ENCODE measurements at regions not wholly inside any gene's neighbourhood (a gene's known extent, or its start where the extent isn't known, plus 50 kb on each side); places are given as distances from the start of the nearest gene placed in this dataset.
A peak's percentile ranks its signal among the peaks of the same experiment; 100 is the strongest.
"Not testable (repeated sequence)": the region's sequence is repeated elsewhere in the genome, so short reads cannot be mapped to it uniquely, and the experiment has no call there.

DNA sequence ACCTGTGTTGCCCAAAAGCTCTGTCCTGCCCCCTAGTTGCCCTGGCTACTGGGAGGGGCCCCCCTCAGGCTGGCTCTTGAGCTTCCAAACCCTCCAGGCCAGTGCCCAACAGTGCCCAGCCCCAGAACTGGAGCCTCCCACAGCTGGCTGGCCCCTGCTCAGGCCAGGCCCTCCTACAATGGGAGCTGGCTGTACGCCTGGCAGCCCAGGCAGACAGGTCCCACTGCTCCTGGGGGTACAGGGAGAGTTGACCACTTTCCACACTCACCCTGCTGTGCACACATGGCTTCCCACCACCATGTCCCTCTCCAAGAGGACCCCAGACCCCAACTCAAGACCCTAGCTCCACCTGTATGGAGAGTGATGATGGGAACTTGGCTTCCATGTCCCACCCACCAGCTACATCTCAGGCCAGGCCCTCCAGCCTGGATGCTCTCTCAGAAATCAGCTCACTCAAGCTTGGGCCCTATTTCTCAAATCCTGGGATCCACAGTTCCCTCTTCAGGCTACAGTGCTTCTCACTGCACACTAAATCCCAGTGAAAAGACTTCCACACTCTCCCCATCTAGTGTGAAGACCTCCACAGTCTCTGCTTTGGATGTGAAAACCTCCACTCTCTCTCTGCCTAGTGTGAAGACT is 92.6 kb downstream of the OAT start:
- DNase-seq, result peak in 5 of 42 donors; percentile 4 to 20 (median 6)
- intact Hi-C loops (cut with DNase I), result no loop called here

DNA sequence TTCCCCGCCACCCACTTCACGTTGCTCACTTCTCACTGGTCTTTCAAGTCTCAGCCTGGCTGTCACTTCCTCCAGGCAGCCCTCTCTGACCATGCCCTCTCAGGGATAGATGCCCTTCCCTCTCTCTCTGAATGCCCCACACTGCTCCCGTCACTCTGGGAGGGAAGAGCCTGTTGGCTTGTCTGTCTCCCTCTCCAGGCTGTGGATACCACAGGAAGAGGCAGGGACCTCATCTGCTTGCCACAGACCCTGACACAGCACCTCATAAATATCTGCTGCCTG is 93.1 kb downstream of the OAT start:
- DNase-seq, result peak in 3 of 42 donors; percentile 2 to 3 (median 3)
- intact Hi-C loops (cut with DNase I), result no loop called here

DNA sequence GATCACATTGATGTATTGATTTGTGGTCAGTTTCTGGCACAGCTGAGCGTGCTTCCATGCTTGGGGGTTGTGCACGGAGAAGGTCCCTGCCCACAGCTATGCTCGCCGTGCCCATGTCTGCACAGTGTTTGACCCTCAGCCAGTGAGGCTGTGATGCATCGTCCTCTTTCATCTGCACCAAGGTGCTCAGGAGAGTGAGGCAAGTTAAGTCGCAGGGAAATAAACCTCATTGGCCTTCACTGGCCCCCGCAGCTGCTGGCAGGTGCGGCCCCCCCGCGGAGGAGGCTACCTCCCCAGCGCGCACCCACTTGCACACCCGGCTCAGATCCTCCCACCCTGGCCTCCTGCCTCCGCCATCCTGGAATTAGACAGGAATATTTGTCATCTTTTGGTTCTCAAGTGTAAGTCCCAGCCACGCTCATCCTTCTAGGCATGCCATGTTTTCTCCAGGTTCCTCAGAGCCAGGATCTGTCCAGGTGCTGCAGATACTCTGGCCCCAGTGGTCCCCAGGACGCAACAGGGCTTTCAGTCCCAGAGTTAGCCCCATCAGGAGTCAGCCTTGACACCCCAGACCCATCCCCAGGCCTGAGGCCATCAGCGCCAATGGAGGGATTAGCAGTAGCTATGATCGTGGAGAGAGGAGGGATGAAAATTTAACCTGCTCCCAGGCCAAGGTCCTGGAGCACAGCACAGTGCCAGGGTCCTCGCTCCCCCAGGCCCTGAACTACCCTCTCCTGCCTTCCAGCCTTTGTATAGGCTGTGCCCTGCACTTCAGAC is 93.7 kb downstream of the OAT start:
- intact Hi-C loops (cut with DNase I), result no loop called here
- peak in 4 of 42 donors; percentile 2 to 36 (median 15) for DNase-seq

DNA sequence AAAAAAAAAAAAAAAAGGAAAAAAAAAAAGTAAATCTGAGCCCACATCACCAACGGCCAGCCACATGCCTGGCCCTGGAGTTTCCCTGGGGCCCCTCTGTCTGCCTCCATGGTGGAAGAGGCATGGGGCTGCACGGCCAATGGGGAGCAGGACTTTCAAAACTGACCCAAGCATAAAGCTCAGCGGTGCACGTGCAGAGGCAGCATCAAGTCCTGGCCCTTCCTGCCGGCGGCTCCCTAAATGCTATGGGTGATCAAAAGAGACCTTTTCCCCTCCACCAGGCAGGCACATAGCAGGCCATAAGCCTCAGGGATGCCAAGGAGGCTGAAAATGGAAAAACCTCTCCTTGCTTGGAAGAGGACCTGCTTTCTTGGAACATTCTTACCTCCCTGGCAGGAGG is 94.3 kb downstream of the OAT start:
- intact Hi-C loops (cut with DNase I), result no loop called here
- peak in 5 of 42 donors; percentile 4 to 32 (median 15) for DNase-seq

DNA sequence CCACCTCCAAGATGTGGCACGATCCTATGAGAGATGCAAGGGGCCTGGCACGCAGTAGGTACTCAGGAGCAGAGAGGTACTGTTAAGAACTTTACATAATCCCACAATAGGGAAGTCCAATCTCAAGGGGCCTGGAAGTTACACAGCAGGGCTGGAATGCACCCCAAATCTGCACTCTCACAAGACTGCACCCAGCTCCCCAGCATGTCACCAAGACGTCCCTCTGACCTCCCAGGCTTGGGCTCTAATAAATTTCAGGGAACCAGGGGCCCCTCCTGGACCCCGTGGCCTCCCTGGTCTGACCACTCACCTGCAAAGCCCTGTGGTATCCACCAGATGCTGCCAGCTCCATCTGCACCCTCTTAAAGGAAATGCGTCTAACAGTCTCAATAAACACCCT is 94.9 kb downstream of the OAT start:
- intact Hi-C loops (cut with DNase I), result no loop called here

DNA sequence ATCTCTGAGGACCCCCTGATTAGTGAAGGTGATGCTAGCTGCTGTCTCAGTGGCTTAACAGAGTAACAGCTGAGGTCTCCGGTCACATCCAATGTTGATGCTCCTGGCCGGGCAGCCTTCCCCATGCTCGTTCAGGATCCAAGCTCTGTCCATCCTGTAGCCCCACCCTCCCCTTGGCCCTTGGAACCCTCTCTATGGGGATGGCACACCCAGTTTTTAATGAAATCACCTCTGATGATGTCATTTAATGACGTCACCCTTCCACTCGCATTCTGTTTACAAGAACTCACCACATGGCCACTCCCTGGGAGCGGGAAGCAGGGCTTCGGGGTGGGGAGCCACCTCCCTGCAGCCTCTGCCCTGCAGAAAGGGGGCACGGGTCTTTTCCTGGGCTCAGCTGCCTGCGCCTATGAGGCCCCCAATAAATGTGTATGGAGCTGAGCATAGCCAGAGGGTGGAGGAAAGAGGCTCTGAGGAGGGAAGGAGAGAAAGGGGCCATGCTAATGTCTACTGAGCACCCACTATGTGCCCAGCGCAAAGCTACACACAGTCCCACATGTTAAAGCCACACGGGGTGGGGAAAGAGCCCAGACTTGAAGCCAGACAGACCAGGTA is 95.5 kb downstream of the OAT start:
- intact Hi-C loops (cut with DNase I), result no loop called here

More for the DNA sequence above, 94.9 kb downstream of the OAT start:
- peak in 4 of 42 donors; percentile 3 to 23 (median 14) for DNase-seq

DNA sequence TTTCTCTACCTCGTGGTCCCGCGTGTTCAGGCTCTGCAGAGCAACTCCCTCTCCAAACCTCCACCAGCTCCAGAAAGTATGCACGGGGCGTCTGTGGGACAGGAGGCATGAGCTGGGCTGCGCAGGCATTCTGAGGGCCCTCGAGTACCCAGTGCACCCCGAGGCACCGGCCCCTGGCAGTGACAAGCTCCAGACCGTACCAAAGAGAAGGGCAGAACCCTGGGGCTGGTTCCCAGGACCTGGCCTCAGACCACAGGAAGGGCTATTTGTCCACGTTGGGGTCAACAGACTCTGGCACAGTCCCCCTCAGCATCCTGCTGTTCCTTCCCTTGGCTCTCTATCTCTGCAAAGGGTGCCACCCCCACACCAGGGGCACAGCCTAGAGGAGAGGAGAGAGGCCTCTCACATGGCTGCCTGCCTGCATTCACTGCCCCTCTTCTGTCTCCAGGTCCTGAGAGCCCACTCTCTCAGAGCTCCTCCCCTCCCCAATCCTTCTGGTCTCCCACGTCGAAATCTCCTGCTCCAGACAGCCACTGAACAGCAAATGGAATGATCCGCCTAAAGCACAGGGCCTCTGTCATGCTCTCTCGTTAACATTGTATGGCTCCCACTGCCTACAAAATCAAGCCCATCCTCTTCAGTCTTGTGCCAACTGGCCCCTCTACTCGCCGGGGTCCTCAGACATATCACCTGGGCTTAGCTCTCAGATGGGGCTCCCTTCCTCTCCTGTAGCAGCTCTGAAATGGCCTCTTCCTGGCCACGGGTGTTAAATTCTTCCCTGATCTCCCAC is 96.3 kb downstream of the OAT start:
- intact Hi-C loops (cut with DNase I), result no loop called here
- peak in 5 of 42 donors; percentile 1 to 21 (median 15) for DNase-seq

More for the DNA sequence above, 95.5 kb downstream of the OAT start:
- peak in 4 of 42 donors; percentile 2 to 12 (median 8) for DNase-seq

DNA sequence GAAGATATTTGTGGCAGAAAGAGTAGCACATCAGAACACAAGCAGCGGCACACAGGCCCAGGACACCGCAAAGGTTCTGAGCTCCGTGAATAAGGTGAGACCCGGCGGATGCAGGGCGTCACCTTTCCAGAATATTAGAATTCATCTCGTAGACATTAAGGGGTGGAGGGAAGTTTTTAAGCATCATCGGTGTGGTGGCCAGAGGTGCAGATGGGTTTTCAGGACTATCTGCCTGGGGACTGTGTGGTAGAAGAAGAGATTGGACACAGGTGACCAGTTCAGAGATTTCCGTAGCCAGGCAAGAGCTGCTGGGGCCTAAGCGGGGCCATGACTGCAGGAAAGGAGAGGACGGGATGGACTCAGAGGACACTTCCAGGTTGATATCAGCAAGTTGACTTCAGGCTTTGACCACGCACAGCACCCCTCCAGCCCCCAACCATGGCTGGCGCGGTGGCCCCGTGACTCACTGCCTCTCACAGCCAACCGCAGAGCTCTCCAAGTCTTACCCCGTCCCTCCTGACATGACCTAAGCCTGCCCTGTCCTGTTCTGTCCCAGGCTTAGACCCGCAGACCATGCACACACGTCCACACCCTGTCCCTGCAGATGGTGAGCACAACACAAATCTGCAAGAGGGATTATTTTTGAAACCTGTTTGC is 97.2 kb downstream of the OAT start:
- peak in 3 of 42 donors; percentile 2 to 25 (median 18) for DNase-seq
- intact Hi-C loops (cut with DNase I), result no loop called here

DNA sequence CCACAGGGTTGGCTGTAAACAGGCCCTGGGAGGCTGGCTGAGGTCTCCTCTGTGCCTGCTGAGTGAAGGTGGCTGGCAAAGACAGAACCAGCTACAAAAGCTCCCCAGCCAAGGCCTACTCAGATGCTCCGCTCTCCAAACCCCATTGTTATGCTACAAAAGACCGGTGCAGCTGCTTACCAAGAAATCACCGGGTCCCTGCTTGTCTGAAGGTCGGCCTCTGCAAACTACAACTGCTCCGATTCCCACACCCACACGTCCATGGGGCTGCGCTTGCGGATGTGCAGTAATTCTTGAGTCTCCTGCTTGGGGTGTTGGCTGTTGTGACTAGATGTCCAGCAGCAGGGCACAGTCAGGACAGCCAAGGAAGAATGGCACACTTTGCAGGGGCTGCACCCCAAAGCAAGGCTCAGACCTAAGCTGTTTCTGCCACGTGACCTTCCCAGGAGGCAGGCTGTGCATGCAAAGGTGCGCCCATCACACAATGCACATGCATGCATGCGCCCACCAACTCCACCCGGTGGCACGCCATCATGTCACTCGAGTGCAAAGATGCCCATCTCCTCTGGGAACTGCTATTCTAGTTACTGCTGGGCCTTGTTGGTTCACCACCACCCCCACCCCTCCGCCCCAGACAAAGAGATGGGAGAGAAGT is 97.8 kb downstream of the OAT start:
- intact Hi-C loops (cut with DNase I), result no loop called here

DNA sequence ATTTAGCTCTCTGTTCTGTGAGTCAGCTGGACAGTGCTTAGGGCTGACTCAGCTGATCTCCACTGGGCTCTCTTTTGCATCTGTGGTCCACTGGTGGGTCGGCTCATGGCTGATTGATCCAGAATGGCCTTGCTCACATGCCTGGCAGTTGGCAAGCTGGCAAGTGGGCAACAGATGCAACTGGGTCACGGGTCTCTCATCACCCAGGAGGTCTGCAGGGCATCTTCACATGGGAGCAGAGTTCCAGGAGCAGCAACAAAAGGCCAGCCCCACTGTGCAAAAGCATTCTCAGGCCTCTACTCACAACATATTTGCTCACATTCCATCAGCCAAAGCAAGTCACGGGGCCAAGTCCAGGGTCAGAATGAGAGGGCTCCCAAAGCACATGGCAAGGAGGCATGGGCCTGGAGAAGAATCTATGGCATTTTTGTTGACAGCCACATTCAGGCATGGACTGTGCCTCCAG is 98.8 kb downstream of the OAT start:
- peak in 5 of 42 donors; percentile 2 to 16 (median 11) for DNase-seq
- intact Hi-C loops (cut with DNase I), result no loop called here

More for the DNA sequence above, 97.8 kb downstream of the OAT start:
- DNase-seq, result peak in 5 of 42 donors; percentile 3 to 30 (median 16)

DNA sequence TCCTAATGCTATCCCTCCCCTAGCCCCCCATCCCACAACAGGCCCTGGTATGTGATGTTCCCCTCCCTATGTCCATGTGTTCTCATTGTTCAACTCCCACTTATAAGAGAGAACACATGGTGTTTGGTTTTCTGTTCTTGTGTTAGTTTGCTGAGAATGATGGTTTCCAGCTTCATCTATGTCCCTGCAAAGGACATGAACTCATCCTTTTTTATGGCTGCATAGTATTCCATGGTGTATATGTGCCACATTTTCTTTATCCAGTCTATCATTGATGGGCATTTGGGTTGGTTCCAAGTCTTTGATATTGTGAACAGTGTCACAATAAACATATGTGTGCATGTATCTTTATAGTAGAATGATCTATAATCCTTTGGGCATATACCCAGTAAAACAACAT is 99.2 kb downstream of the OAT start:
- DNase-seq; intact Hi-C loops (cut with DNase I): not testable (repeated sequence)

DNA sequence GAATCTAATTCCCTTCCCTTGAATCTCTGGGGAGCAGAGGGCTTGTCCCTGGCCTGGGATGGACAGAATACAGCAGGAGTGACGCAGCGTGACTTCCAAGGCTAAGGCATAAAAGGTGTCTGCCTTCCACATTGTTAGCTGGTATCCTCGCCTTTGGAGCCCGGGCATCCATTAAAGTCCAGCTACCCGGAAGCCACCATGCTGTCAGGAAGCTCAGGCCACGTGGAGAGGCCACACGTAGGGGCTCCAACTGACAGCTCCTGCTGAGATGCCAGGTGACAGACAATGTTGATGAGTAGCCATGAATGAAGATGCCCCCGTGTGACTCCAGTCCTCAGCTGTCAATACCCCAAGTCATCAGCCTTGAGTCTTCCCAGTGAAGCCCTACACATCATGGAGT is 99.9 kb downstream of the OAT start:
- peak in 2 of 42 donors; percentile 5 to 20 for DNase-seq
- intact Hi-C loops (cut with DNase I), result no loop called here

DNA sequence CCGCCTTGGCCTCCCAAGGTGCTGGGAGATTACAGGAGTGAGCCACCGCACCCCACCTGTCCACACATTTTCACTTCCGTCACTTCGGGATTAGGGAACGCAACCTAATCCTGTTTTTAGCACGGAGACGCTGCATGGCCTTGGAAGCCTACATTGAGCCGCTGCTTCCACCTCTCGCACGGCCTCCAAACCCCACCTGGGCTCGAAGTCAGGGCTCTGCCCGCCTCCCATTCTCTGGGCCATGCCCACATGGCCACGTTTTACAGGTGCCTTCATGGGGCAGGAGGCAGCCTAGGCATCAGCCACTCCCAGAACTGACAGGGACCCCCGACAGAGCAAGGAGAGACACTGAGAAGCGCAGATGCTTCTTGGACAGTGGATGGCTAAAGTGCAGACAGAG is 100.6 kb downstream of the OAT start:
- intact Hi-C loops (cut with DNase I), result no loop called here
- peak in 3 of 42 donors; percentile 2 to 20 (median 17) for DNase-seq

DNA sequence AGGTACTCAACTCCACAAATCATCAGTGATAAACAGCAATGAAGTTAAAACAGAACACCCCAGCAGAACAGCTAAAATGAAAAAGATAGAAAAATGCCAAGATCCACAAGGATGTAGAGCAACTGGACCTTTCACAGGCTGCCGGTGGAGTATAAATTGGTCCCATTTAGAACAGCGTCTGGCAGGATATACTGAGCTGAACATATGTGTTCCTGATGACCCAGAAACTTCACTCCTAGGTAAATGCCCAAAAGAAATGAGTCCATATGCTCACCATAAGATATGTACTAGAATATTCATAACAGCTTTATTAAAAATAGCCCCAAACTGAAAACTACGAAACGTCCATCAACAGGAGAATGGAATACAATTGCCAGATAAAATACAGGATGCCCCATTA is 102.4 kb downstream of the OAT start:
- no peak for DNase-seq
- intact Hi-C loops (cut with DNase I), result no loop called here

DNA sequence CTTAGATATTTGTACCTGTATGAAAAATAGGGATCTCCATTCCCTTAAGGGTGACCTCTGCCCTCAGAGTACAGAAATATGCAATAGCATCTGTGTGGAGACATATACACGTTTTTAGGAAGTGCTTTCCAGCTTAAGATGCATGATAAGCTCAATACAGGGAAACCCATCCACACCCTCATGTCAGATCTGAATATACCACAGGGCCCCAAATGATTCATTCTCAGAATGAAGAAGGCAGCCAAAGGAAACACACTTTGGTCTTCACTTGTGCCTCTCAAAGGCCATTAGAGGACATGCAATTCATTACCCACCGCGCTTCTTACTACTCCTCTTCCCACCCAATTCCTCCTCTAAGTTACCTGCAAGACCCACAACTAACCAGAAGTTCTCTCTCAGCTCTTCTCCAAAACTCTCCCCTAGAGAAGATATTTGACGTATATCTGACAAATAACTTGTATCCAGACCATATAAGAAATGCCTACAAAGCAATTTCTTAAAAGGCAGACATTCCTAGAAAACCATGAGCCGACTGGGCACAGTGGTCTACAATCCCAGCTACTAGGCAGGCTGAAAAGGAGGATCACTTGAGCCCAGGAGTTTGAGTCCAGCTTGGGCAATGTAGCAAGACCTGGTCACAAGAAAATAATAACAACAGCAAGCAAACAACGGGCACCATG is 103.0 kb downstream of the OAT start:
- intact Hi-C loops (cut with DNase I), result no loop called here
- peak in 3 of 42 donors; percentile 3 to 15 (median 5) for DNase-seq

DNA sequence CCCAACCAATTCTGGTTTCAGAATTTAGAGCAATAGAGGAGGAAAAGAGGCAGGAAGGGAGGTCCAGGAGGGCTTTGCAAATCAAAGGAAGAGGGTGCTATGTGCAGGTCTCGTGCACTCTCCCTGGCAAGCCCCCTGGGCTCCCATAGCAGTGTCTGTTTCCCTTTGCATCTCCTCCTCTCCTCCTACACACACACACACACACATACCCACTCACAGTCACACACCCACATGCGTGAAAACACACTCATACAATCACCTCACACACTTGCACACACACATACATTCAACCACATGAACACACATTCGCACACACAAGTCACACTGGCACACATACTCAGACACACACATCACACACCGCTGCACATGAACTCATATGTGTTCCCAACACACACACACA is 105.3 kb downstream of the OAT start:
- intact Hi-C loops (cut with DNase I), result no loop called here
- peak in 1 of 42 donors; percentile 11 for DNase-seq

DNA sequence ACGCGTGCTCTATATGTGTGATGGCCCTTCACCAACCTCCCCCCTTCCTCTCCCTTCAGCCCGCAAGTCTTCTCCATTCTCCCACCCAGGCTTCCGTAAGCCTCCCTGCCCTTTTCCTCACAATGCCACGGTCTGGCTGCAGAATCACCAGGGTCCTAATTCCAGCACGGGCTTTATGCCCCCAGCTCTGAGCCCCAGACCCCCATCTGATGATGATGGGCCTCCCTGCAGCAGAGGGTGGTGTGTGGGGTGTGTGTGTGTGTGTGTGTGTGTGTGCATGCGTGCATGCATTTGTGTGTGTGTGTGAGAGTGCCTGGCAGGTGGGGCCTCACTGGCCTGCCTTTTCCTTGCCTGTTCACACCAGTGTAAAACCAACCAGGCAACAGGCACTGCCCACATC is 109.9 kb downstream of the OAT start:
- intact Hi-C loops (cut with DNase I), result no loop called here
- DNase-seq, result peak in 3 of 42 donors; percentile 9 to 16 (median 15)

All from head of caudate nucleus (tissue), 42 donors.